Calu3 (cell line): ENCODE measurements at regions not wholly inside any gene's neighbourhood (a gene's known extent, or its start where the extent isn't known, plus 50 kb on each side); places are given as distances from the start of the nearest gene placed in this dataset.

Experiments
- BruUV-seq: library from RNA; stranded (reverse); fragments of 400-500 nt; replicated peaks from 2 replicates; lab custom pipeline; 2021; lab: Mats Ljungman, UMichigan
- CTCF ChIA-PET: fragments of 300-600 bp; sonication (Branson Sonifier 250); formaldehyde crosslinking; loops from one replicate; lab custom pipeline; 2022; ENCODE audit warnings: antibody characterized with exemption; lab: Charles Lee
- DNase-seq: peaks from one replicate; pipeline ENCODE4 v3.0.0; 2022
- H3K27ac Mint-ChIP-seq: one replicate; pipeline ENCODE4 v1.8.0; 2022; ENCODE audit warnings: mixed read lengths; ENCODE audit not compliant: unreplicated experiment
- H3K27me3 Mint-ChIP-seq: one replicate; pipeline ENCODE4 v1.8.0; 2022; ENCODE audit warnings: mixed read lengths; ENCODE audit not compliant: unreplicated experiment
- H3K36me3 Mint-ChIP-seq: one replicate; pipeline ENCODE4 v1.8.0; 2022; ENCODE audit warnings: mild to moderate bottlenecking, moderate library complexity, mixed read lengths; ENCODE audit not compliant: insufficient read depth, unreplicated experiment
- H3K4me1 Mint-ChIP-seq: one replicate; pipeline ENCODE4 v1.8.0; 2022; ENCODE audit warnings: mild to moderate bottlenecking, low read depth, mixed read lengths; ENCODE audit not compliant: unreplicated experiment
- H3K4me3 Mint-ChIP-seq: one replicate; pipeline ENCODE4 v1.8.0; 2022; ENCODE audit warnings: mild to moderate bottlenecking, low read depth, moderate library complexity, mixed read lengths; ENCODE audit not compliant: unreplicated experiment
- H3K9me3 Mint-ChIP-seq: one replicate; pipeline ENCODE4 v1.8.0; 2022; ENCODE audit warnings: low read depth, mixed read lengths; ENCODE audit not compliant: unreplicated experiment
- CTCF ChIP-seq: fragments of 200-600 bp; IDR thresholded peaks from one replicate; pipeline ENCODE4 v1.8.0; 2022; ENCODE audit warnings: antibody characterized with exemption; ENCODE audit not compliant: unreplicated experiment
- intact Hi-C: fragments of 100-400 bp; cut with micrococcal nuclease; formaldehyde crosslinking; loops from one replicate; pipeline ENCODE4 v1.10.0; 2022; ENCODE audit not compliant: unreplicated experiment

- H3K9me3 Mint-ChIP-seq: no peaks in the 10 kb centered on the region
- H3K27me3 Mint-ChIP-seq: no peaks in the 10 kb centered on the region
Observed at GRCh38 chr1:184905601-184906322, 68.5 kb downstream of the NIBAN1 start.

GRCh38 chr1:184903111-184903692 is 71.1 kb downstream of the NIBAN1 start:
- DNase-seq: no peak
- Mint-ChIP-seq H3K4me3 (no peak overlapping the region), H3K36me3 (no peaks in the 10 kb centered on the region), H3K27me3 (no peaks in the 10 kb centered on the region), H3K27ac (no peak overlapping the region), H3K4me1 (peaks cover 12% of the 10 kb centered on the region), H3K9me3 (no peaks in the 10 kb centered on the region)
- CTCF ChIA-PET: no interaction called here
- TF ChIP-seq CTCF: no peak
- intact Hi-C loops: no loop called here
- BruUV-seq: no TSS peak

More at GRCh38 chr1:184905601-184906322, 68.5 kb downstream of the NIBAN1 start:
- no peak for TF ChIP-seq CTCF
- CTCF ChIA-PET: no interaction called here
- Mint-ChIP-seq H3K4me3 (no peak overlapping the region), H3K36me3 (no peaks in the 10 kb centered on the region), H3K4me1 (peaks cover 12% of the 10 kb centered on the region), H3K27ac (no peak overlapping the region)
- no peak for DNase-seq
- intact Hi-C loops: no loop called here
- no TSS peak for BruUV-seq

- Mint-ChIP-seq H3K27ac (no peak overlapping the region), H3K9me3 (no peaks in the 10 kb centered on the region), H3K4me3 (no peak overlapping the region), H3K4me1 (peaks cover 9% of the 10 kb centered on the region), H3K36me3 (no peaks in the 10 kb centered on the region), H3K27me3 (no peaks in the 10 kb centered on the region)
- no peak for TF ChIP-seq CTCF
- DNase-seq: no peak
- intact Hi-C loops: no loop called here
- BruUV-seq: no TSS peak
- CTCF ChIA-PET: interaction anchor here (1.8 kb wide), 1 partner anchor 9 kb away, joined by 4 read pairs; no protein-coding TSS in a partner anchor
Observed at GRCh38 chr1:184900507-184900906, 73.8 kb downstream of the NIBAN1 start.

GRCh38 chr1:184896000-184896399 is 78.3 kb downstream of the NIBAN1 start:
- Mint-ChIP-seq H3K4me3 (no peak overlapping the region), H3K27ac (no peak overlapping the region), H3K9me3 (no peaks in the 10 kb centered on the region), H3K36me3 (no peaks in the 10 kb centered on the region), H3K27me3 (no peaks in the 10 kb centered on the region), H3K4me1 (peaks cover 5% of the 10 kb centered on the region)
- CTCF ChIA-PET: interaction anchor here (0.6 to 1.0 kb wide), 2 partner anchors 9 to 21 kb away, joined by 3 to 6 read pairs; no protein-coding TSS in a partner anchor
- intact Hi-C loops: no loop called here
- BruUV-seq: no TSS peak
- DNase-seq: no peak
- TF ChIP-seq CTCF: no peak
